Stimulated activated CD4-positive, alpha-beta T cell treated with anti-CD3 and anti-CD28 coated beads, Interleukin-1b, Interleukin-23, amount 100 ng/mL, for 48 hours (primary cell): ENCODE measurements at regions not wholly inside any gene's neighbourhood (a gene's known extent, or its start where the extent isn't known, plus 50 kb on each side); places are given as distances from the start of the nearest gene placed in this dataset.
"Not testable (repeated sequence)": the region's sequence is repeated elsewhere in the genome, so short reads cannot be mapped to it uniquely, and the experiment has no call there.

Source experiments
- DNase-seq: peaks from one replicate; pipeline ENCODE4 v3.0.0-alpha.2; 2020

- no peak for DNase-seq
Measured at GRCh38 chr14:86772075-86772474, 1220.9 kb downstream of the GALC start.

GRCh38 chr14:86770186-86770585, 1222.8 kb downstream of the GALC start:
- no peak for DNase-seq

- DNase-seq: no peak
Measured at GRCh38 chr14:86766469-86766868, 1226.5 kb downstream of the GALC start.

- no peak for DNase-seq
Measured at GRCh38 chr14:86761611-86762010, 1231.4 kb downstream of the GALC start.

GRCh38 chr14:86756521-86757190, 1226.7 kb downstream of the FLRT2 start:
- DNase-seq: no peak

- DNase-seq: not testable (repeated sequence)
Measured at GRCh38 chr14:86750488-86750887, 1220.5 kb downstream of the FLRT2 start.

- DNase-seq: no peak
Measured at GRCh38 chr14:86739761-86740160, 1209.8 kb downstream of the FLRT2 start.

GRCh38 chr14:86731427-86731826, 1201.5 kb downstream of the FLRT2 start:
- not testable (repeated sequence) for DNase-seq

- DNase-seq: no peak
Measured at GRCh38 chr14:86723254-86723624, 1193.3 kb downstream of the FLRT2 start.

- DNase-seq: no peak
Measured at GRCh38 chr14:86722612-86723253, 1192.8 kb downstream of the FLRT2 start.

GRCh38 chr14:86714575-86714974, 1184.6 kb downstream of the FLRT2 start:
- DNase-seq: no peak

- DNase-seq: no peak
Measured at GRCh38 chr14:86714153-86714552, 1184.2 kb downstream of the FLRT2 start.

GRCh38 chr14:86712727-86713126, 1182.8 kb downstream of the FLRT2 start:
- DNase-seq: no peak

GRCh38 chr14:86712176-86712575, 1182.2 kb downstream of the FLRT2 start:
- no peak for DNase-seq

- no peak for DNase-seq
Measured at GRCh38 chr14:86708846-86709339, 1178.9 kb downstream of the FLRT2 start.

GRCh38 chr14:86707071-86707470, 1177.1 kb downstream of the FLRT2 start:
- no peak for DNase-seq

- DNase-seq: no peak
Measured at GRCh38 chr14:86683561-86683960, 1153.6 kb downstream of the FLRT2 start.

GRCh38 chr14:86675059-86675458, 1145.1 kb downstream of the FLRT2 start:
- no peak for DNase-seq

- no peak for DNase-seq
Measured at GRCh38 chr14:86673523-86673969, 1143.6 kb downstream of the FLRT2 start.

- no peak for DNase-seq
Measured at GRCh38 chr14:86672080-86672479, 1142.1 kb downstream of the FLRT2 start.

- no peak for DNase-seq
Measured at GRCh38 chr14:86665975-86666374, 1136.0 kb downstream of the FLRT2 start.

GRCh38 chr14:86662334-86662733, 1132.4 kb downstream of the FLRT2 start:
- DNase-seq: no peak

- peak; percentile 14 for DNase-seq
Measured at GRCh38 chr14:86654558-86655184, 1124.7 kb downstream of the FLRT2 start.

GRCh38 chr14:86652526-86652925, 1122.6 kb downstream of the FLRT2 start:
- no peak for DNase-seq
